Adrenal gland (tissue), 9 donors: ENCODE measurements at regions not wholly inside any gene's neighbourhood (a gene's known extent, or its start where the extent isn't known, plus 50 kb on each side); places are given as distances from the start of the nearest gene placed in this dataset.
A peak's percentile ranks its signal among the peaks of the same experiment; 100 is the strongest.

Experiments used
- DNase-seq, 7 donors: peaks; one replicate each; pipeline ENCODE4 v3.0.0-alpha.2; 2019 to 2020
- H3K27ac ChIP-seq, 5 donors: fragments of 200-600 bp; sonication (generic) in 4 of 5; 1 replicate in 3 of 5; 2 replicates in 2 of 5; pipeline versions ENCODE4 v1.5.1 to v1.8.0; 2016 to 2020; ENCODE audit warnings: mild to moderate bottlenecking in 1 of 5
- H3K27me3 ChIP-seq: fragments of 200-600 bp; 2 replicates; pipeline ENCODE4 v1.8.0; 2021
- H3K36me3 ChIP-seq, 2 donors: fragments of 200-600 bp; replicated peaks in 1 of 2; 1 replicate in 1 of 2; 2 replicates in 1 of 2; pipeline versions ENCODE4 v1.5.1 to v1.8.0; 2018 to 2022
- H3K4me1 ChIP-seq, 2 donors: fragments of 200-600 bp; replicated peaks in 1 of 2; 1 replicate in 1 of 2; 2 replicates in 1 of 2; pipeline versions ENCODE4 v1.5.1 to v1.8.0; 2018 to 2021
- H3K4me3 ChIP-seq, 4 donors: fragments of 200-600 bp; sonication (generic) in 3 of 4; one replicate each; pipeline ENCODE4 v1.5.1; 2016 to 2018
- H3K9me3 ChIP-seq, 3 donors: fragments of 200-600 bp; sonication (generic) in 1 of 3; replicated peaks in 1 of 3; 1 replicate in 2 of 3; 2 replicates in 1 of 3; pipeline versions ENCODE4 v1.5.1 to v1.8.0; 2016 to 2021
- CTCF ChIP-seq, 6 experiments: fragments of 450-650 bp in 4 of 6; fragments of 200-600 bp in 2 of 6; sonication (generic) in 1 of 6; IDR thresholded peaks; 1 replicate in 5 of 6; 2 replicates in 1 of 6; pipeline versions ENCODE4 v1.5.1 to v1.8.0; 2016 to 2021; ENCODE audit warnings: antibody characterized with exemption in 6 of 6, mild to moderate bottlenecking in 2 of 6, moderate library complexity in 1 of 6
- POLR2A ChIP-seq, 2 donors: fragments of 450-650 bp; IDR thresholded peaks; one replicate each; pipeline ENCODE4 v1.6.1; 2017; ENCODE audit warnings: antibody characterized with exemption in 2 of 2, mild to moderate bottlenecking in 2 of 2, moderate library complexity in 1 of 2
- WGBS, 4 donors: extraction: QIAGEN DNeasy Blood & Tissue Kit in 2 of 4; methylation state at CpG; one replicate each; pipeline versions ENCODE4 v1.1.5 to v1.1.7; 2013 to 2017; 5-methylcytosine and 5-hydroxymethylcytosine counted together
- intact Hi-C, 2 donors: fragments of 100-400 bp; cut with DNase I; formaldehyde crosslinking; loops; one replicate each; pipeline versions ENCODE4 v1.14.1 to v1.15.0; 2022 to 2023
- donor health status: healthy with polysubstance abuse.
- donor health status: Bipolar disorder and iron deficiency.
- donor health status: DM: yes; HTN: yes; CAD: no.
- donor health status: DM: no; HTN: no; CAD: no.
- donor health status: DM: no; HTN: no; CAD: no.

GRCh38 chr6:148143771-148144170 is 198.9 kb upstream of the SASH1 start:
- Histone ChIP-seq H3K36me3 (no peaks in the 10 kb centered on the region), H3K27ac (no peak overlapping the region), H3K27me3 (no peaks in the 10 kb centered on the region), H3K9me3 (no peaks in the 10 kb centered on the region), H3K4me3 (no peak overlapping the region), H3K4me1 (no peaks in the 10 kb centered on the region)
- intact Hi-C loops, result no loop called here
- no peak for DNase-seq
- 59 to 67% (median 64%) methylated on average over 7 of the region's 7 CpGs for WGBS, 4 donors
- TF ChIP-seq CTCF (IDR thresholded peaks at IDR 0.05) (no peak), POLR2A (IDR thresholded peaks at IDR 0.05) (no peak)

- Histone ChIP-seq H3K36me3 (no peaks in the 10 kb centered on the region), H3K27me3 (no peaks in the 10 kb centered on the region), H3K9me3 (no peaks in the 10 kb centered on the region), H3K4me3 (no peak overlapping the region), H3K27ac (no peak overlapping the region), H3K4me1 (no peaks in the 10 kb centered on the region)
- TF ChIP-seq POLR2A (IDR thresholded peaks at IDR 0.05) (no peak), CTCF (IDR thresholded peaks at IDR 0.05) (peak; percentile 59 to 82 (median 68))
- DNase-seq, result peak; percentile 66 to 91 (median 81)
- WGBS, 4 donors, result 16 to 29% (median 19%) methylated on average over 8 of the region's 8 CpGs
- intact Hi-C loops, result no loop called here
Observed at GRCh38 chr6:148144917-148145521, 197.6 kb upstream of the SASH1 start.

GRCh38 chr6:148146717-148147462 is 195.7 kb upstream of the SASH1 start:
- TF ChIP-seq CTCF (IDR thresholded peaks at IDR 0.05), result no peak
- no peak for TF ChIP-seq POLR2A (IDR thresholded peaks at IDR 0.05)
- DNase-seq, result peak in 1 of 7 donors; percentile 54
- Histone ChIP-seq H3K27me3 (no peaks in the 10 kb centered on the region), H3K4me3 (no peak overlapping the region), H3K9me3 (no peaks in the 10 kb centered on the region), H3K36me3 (no peaks in the 10 kb centered on the region), H3K4me1 (no peaks in the 10 kb centered on the region), H3K27ac (no peak overlapping the region)
- intact Hi-C loops, result no loop called here
- WGBS, 4 donors, result 59 to 75% (median 71%) methylated on average over 12 of the region's 12 CpGs

- Histone ChIP-seq H3K27me3 (no peaks in the 10 kb centered on the region), H3K27ac (no peak overlapping the region), H3K36me3 (no peaks in the 10 kb centered on the region), H3K9me3 (no peaks in the 10 kb centered on the region), H3K4me3 (no peak overlapping the region), H3K4me1 (no peaks in the 10 kb centered on the region)
- 46 to 67% (median 59%) methylated on average over 3 of the region's 3 CpGs for WGBS, 4 donors
- intact Hi-C loops, result no loop called here
- TF ChIP-seq CTCF (IDR thresholded peaks at IDR 0.05), result no peak
- TF ChIP-seq POLR2A (IDR thresholded peaks at IDR 0.05), result no peak
- no peak for DNase-seq
Observed at GRCh38 chr6:148147463-148147830, 195.2 kb upstream of the SASH1 start.
